ENCODE measurements at regions not wholly inside any gene's neighbourhood (a gene's known extent, or its start where the extent isn't known, plus 50 kb on each side); places are given as distances from the start of the nearest gene placed in this dataset.
"Not testable (repeated sequence)": the region's sequence is repeated elsewhere in the genome, so short reads cannot be mapped to it uniquely, and the experiment has no call there.

GRCh38 chr5:39977066-39977655, 552.4 kb upstream of the DAB2 start:
- peak; percentile 44 to 77 (median 49) for DNase-seq

- no peak for DNase-seq
These were observed 545.5 kb upstream of the DAB2 start for GRCh38 chr5:39970117-39970798.

- DNase-seq: peak in 1 of 3 donors; percentile 9
These were observed 543.6 kb upstream of the DAB2 start for GRCh38 chr5:39968381-39968780.

- no peak for DNase-seq
These were observed 530.4 kb upstream of the DAB2 start for GRCh38 chr5:39955156-39955555.

- no peak for DNase-seq
These were observed 526.3 kb upstream of the DAB2 start for GRCh38 chr5:39951070-39951469.

- peak; percentile 54 to 80 (median 70) for DNase-seq
These were observed 524.2 kb upstream of the DAB2 start for GRCh38 chr5:39948867-39949468.

GRCh38 chr5:39948341-39948740, 523.6 kb upstream of the DAB2 start:
- DNase-seq: no peak

- no peak for DNase-seq
These were observed 522.9 kb upstream of the DAB2 start for GRCh38 chr5:39947657-39948056.

- DNase-seq: no peak
These were observed 521.7 kb upstream of the DAB2 start for GRCh38 chr5:39946356-39947045.

GRCh38 chr5:39945870-39946269, 521.1 kb upstream of the DAB2 start:
- DNase-seq: no peak

- no peak for DNase-seq
These were observed 519.0 kb upstream of the DAB2 start for GRCh38 chr5:39943811-39944210.

- DNase-seq: no peak
These were observed 517.8 kb upstream of the DAB2 start for GRCh38 chr5:39942606-39943005.

GRCh38 chr5:39941416-39941815, 516.6 kb upstream of the DAB2 start:
- peak in 2 of 3 donors; percentile 35 to 51 for DNase-seq

GRCh38 chr5:39934830-39935229, 510.1 kb upstream of the DAB2 start:
- DNase-seq: no peak

- no peak for DNase-seq
These were observed 508.3 kb upstream of the DAB2 start for GRCh38 chr5:39933061-39933460.

GRCh38 chr5:39928709-39929108, 503.9 kb upstream of the DAB2 start:
- no peak for DNase-seq

GRCh38 chr5:39919876-39920275, 495.1 kb upstream of the DAB2 start:
- DNase-seq: no peak

- DNase-seq: no peak
These were observed 488.1 kb upstream of the DAB2 start for GRCh38 chr5:39912906-39913305.

- not testable (repeated sequence) for DNase-seq
These were observed 482.6 kb upstream of the DAB2 start for GRCh38 chr5:39907267-39907951.

GRCh38 chr5:39906146-39906545, 481.4 kb upstream of the DAB2 start:
- no peak for DNase-seq

GRCh38 chr5:39905356-39905755, 480.6 kb upstream of the DAB2 start:
- no peak for DNase-seq

GRCh38 chr5:39902626-39903025, 477.8 kb upstream of the DAB2 start:
- DNase-seq: no peak
